IMR-90 (cell line): ENCODE measurements at regions not wholly inside any gene's neighbourhood (a gene's known extent, or its start where the extent isn't known, plus 50 kb on each side); places are given as distances from the start of the nearest gene placed in this dataset.

Experiments
- ATAC-seq: fragments of 200-7000 bp; cut with Tn5 transposase; 2 replicates; pipeline ENCODE4 v1.9.1; 2020; ENCODE audit warnings: low read depth, mild to moderate bottlenecking, moderate library complexity
- BruUV-seq: library from RNA; stranded (reverse); fragments of 400-500 nt; replicated peaks from 2 replicates; lab custom pipeline; 2021; lab: Mats Ljungman, UMichigan
- CTCF ChIA-PET: fragments of 300-600 bp; formaldehyde crosslinking; extraction: SDS; loops from one replicate; lab custom pipeline; 2021; ENCODE audit warnings: antibody characterized with exemption; lab: Yijun Ruan, JAX
- POLR2A ChIA-PET: fragments of 300-600 bp; sonication (Branson Sonifier 250); formaldehyde crosslinking; loops from one replicate; lab custom pipeline; 2022; ENCODE audit warnings: antibody characterized with exemption; ENCODE audit not compliant: unreplicated experiment; lab: Charles Lee
- DNase-seq: peaks from one replicate; pipeline ENCODE4 v3.0.0; 2013
- H2AFZ ChIP-seq: replicated peaks from 2 replicates; pipeline ENCODE3; 2013; ENCODE audit warnings: low read length, mild to moderate bottlenecking; ENCODE audit not compliant: poor library complexity
- H2AK5ac ChIP-seq: 2 replicates; pipeline ENCODE4 v1.6.1; 2013; ENCODE audit warnings: low read depth, low read length, inconsistent platforms
- H2AK9ac ChIP-seq: replicated peaks from 2 replicates; pipeline ENCODE3; 2013; ENCODE audit warnings: mild to moderate bottlenecking, low read depth, low read length, moderate library complexity; ENCODE audit not compliant: poor library complexity
- H2BK120ac ChIP-seq: 2 replicates; pipeline ENCODE4 v1.6.1; 2013; ENCODE audit warnings: low read depth, low read length, inconsistent platforms
- H2BK15ac ChIP-seq: 3 replicates; pipeline ENCODE4 v1.6.1; 2013; ENCODE audit warnings: low read depth, low read length, inconsistent platforms
- H2BK20ac ChIP-seq: 2 replicates; pipeline ENCODE4 v1.6.1; 2013; ENCODE audit warnings: low read depth, mild to moderate bottlenecking, inconsistent platforms, low read length, moderate library complexity
- H2BK5ac ChIP-seq: 2 replicates; pipeline ENCODE4 v1.6.1; 2013; ENCODE audit warnings: mild to moderate bottlenecking, low read depth, low read length, inconsistent platforms; ENCODE audit not compliant: poor library complexity, severe bottlenecking
- H3K14ac ChIP-seq: replicated peaks from 2 replicates; pipeline ENCODE4 v1.6.1; 2013; ENCODE audit warnings: low read depth, low read length, inconsistent platforms
- H3K18ac ChIP-seq: 2 replicates; pipeline ENCODE4 v1.6.1; 2013; ENCODE audit warnings: low read depth, low read length, control low read depth
- H3K23ac ChIP-seq: 2 replicates; pipeline ENCODE4 v1.6.1; 2013; ENCODE audit warnings: low read depth, low read length, inconsistent platforms
- H3K27ac ChIP-seq: 2 replicates; pipeline ENCODE4 v1.5.1; 2013; ENCODE audit warnings: mild to moderate bottlenecking, control low read depth, low read length; ENCODE audit not compliant: insufficient read depth
- H3K27me3 ChIP-seq: 2 replicates; pipeline ENCODE4 v1.6.1; 2013; ENCODE audit warnings: low read length; ENCODE audit not compliant: control insufficient read depth, insufficient read depth
- H3K36me3 ChIP-seq: 2 replicates; pipeline ENCODE4 v1.6.1; 2013; ENCODE audit warnings: low read length, mixed read lengths; ENCODE audit not compliant: control insufficient read depth, insufficient read depth
- H3K4ac ChIP-seq: 2 replicates; pipeline ENCODE4 v1.6.1; 2013; ENCODE audit warnings: low read depth, low read length, inconsistent platforms
- H3K4me1 ChIP-seq: 2 replicates; pipeline ENCODE4 v1.6.1; 2013; ENCODE audit warnings: low read length, mixed read lengths; ENCODE audit not compliant: control insufficient read depth, insufficient read depth
- H3K4me2 ChIP-seq: 2 replicates; pipeline ENCODE4 v1.6.1; 2013; ENCODE audit warnings: low read depth, mild to moderate bottlenecking, control low read depth, low read length, moderate library complexity
- H3K4me3 ChIP-seq: 2 replicates; pipeline ENCODE4 v1.5.1; 2013; ENCODE audit warnings: low read depth, mild to moderate bottlenecking, control low read depth, low read length, moderate library complexity; ENCODE audit not compliant: insufficient read depth
- H3K56ac ChIP-seq: 2 replicates; pipeline ENCODE4 v1.6.1; 2013; ENCODE audit warnings: low read length, inconsistent platforms; ENCODE audit not compliant: insufficient read depth; ENCODE audit errors: extremely low read depth
- H3K79me1 ChIP-seq, 2 experiments: 2 replicates each; pipeline ENCODE4 v1.6.1; 2013; ENCODE audit warnings: low read length in 2 of 2, inconsistent platforms in 1 of 2, low read depth in 1 of 2
- H3K9ac ChIP-seq: 2 replicates; pipeline ENCODE4 v1.6.1; 2013; ENCODE audit warnings: low read depth, low read length, control low read depth
- H3K9me1 ChIP-seq: 2 replicates; pipeline ENCODE4 v1.6.1; 2013; ENCODE audit warnings: low read length, inconsistent platforms; ENCODE audit not compliant: insufficient read depth
- H3K9me3 ChIP-seq: 2 replicates; pipeline ENCODE4 v1.6.1; 2013; ENCODE audit warnings: low read length; ENCODE audit not compliant: control insufficient read depth, insufficient read depth
- H4K20me1 ChIP-seq: 2 replicates; pipeline ENCODE4 v1.6.1; 2013; ENCODE audit warnings: low read length, inconsistent platforms; ENCODE audit not compliant: insufficient read depth
- H4K5ac ChIP-seq: 2 replicates; pipeline ENCODE4 v1.6.1; 2013; ENCODE audit warnings: mild to moderate bottlenecking, low read depth, low read length, control low read depth
- H4K8ac ChIP-seq, 2 experiments: 2 replicates each; pipeline ENCODE4 v1.6.1; 2013; ENCODE audit warnings: low read depth in 2 of 2, low read length in 2 of 2, control low read depth in 1 of 2, inconsistent platforms in 1 of 2
- H4K91ac ChIP-seq: 2 replicates; pipeline ENCODE4 v1.6.1; 2013; ENCODE audit warnings: low read depth, low read length, inconsistent platforms; ENCODE audit not compliant: insufficient read depth
- BHLHE40 ChIP-seq: fragments of 150-350 bp; IDR thresholded peaks from 2 replicates; pipeline ENCODE4 v1.6.1; 2016; ENCODE audit warnings: mild to moderate bottlenecking, low read depth, low read length
- CEBPB ChIP-seq: IDR thresholded peaks from 2 replicates; pipeline ENCODE4 v1.6.1; 2012; ENCODE audit warnings: low read depth, low read length, improper control_type of control experiment
- CTCF ChIP-seq: conservative IDR thresholded peaks from 2 replicates; pipeline ENCODE4 v1.5.1; 2012; ENCODE audit warnings: mild to moderate bottlenecking, low read depth, low read length, improper control_type of control experiment
- FOS ChIP-seq: fragments of 150-350 bp; IDR thresholded peaks from 2 replicates; pipeline ENCODE4 v1.6.1; 2016; ENCODE audit warnings: low read depth, low read length
- MAFK ChIP-seq: IDR thresholded peaks from 2 replicates; pipeline ENCODE4 v1.6.1; 2012; ENCODE audit warnings: low read depth, low read length, improper control_type of control experiment
- MAZ ChIP-seq: IDR thresholded peaks from 2 replicates; pipeline ENCODE4 v1.6.1; 2012; ENCODE audit warnings: low read depth, mild to moderate bottlenecking, low read length, improper control_type of control experiment, moderate library complexity, borderline replicate concordance
- MXI1 ChIP-seq: IDR thresholded peaks from 2 replicates; pipeline ENCODE4 v1.6.1; 2012; ENCODE audit warnings: low read depth, mild to moderate bottlenecking, low read length, moderate library complexity, borderline replicate concordance
- NFE2L2 ChIP-seq: fragments of 150-350 bp; IDR thresholded peaks from 2 replicates; pipeline ENCODE4 v1.6.1; 2016; ENCODE audit warnings: low read depth, mild to moderate bottlenecking, low read length
- POLR2A ChIP-seq: IDR thresholded peaks from 2 replicates; pipeline ENCODE4 v1.6.1; 2012; ENCODE audit warnings: mild to moderate bottlenecking, low read depth, low read length
- RAD21 ChIP-seq: IDR thresholded peaks from 2 replicates; pipeline ENCODE4 v1.6.1; 2012; ENCODE audit warnings: low read length, improper control_type of control experiment
- RCOR1 ChIP-seq: IDR thresholded peaks from 2 replicates; pipeline ENCODE4 v1.6.1; 2012; ENCODE audit warnings: mild to moderate bottlenecking, low read length, improper control_type of control experiment; ENCODE audit not compliant: insufficient replicate concordance
- RFX5 ChIP-seq: IDR thresholded peaks from 2 replicates; pipeline ENCODE4 v1.8.0; 2012; ENCODE audit warnings: low read depth, mild to moderate bottlenecking, low read length, moderate library complexity
- SMC3 ChIP-seq: fragments of 150-350 bp; IDR thresholded peaks from 2 replicates; pipeline ENCODE4 v1.6.1; 2016; ENCODE audit warnings: low read depth, mild to moderate bottlenecking, antibody characterized with exemption, low read length, moderate library complexity
- USF2 ChIP-seq: fragments of 150-350 bp; IDR thresholded peaks from 2 replicates; pipeline ENCODE4 v1.6.1; 2017; ENCODE audit warnings: mild to moderate bottlenecking, antibody characterized with exemption, low read length, low read depth
- WGBS, 2 experiments: methylation state at CpG; one replicate each; pipeline versions ENCODE4 v1.1.5 to v1.1.7; 2013; ENCODE audit warnings: missing lambda C conversion rate in 2 of 2; ENCODE audit not compliant: insufficient read length in 1 of 2; ENCODE audit errors: extremely low coverage in 2 of 2; 5-methylcytosine and 5-hydroxymethylcytosine counted together
- dilution Hi-C: fragments of 300-500 bp; cut with HindIII; formaldehyde crosslinking; loops from one replicate; pipeline ENCODE4 v1.14.3; 2018; ENCODE audit warnings: low sequenced_read_pairs; ENCODE audit not compliant: unreplicated experiment
- in situ Hi-C: fragments of 300-500 bp; cut with MboI; formaldehyde crosslinking; loops from 3 replicates; pipeline ENCODE4 v1.14.3; 2019; ENCODE audit warnings: low sequenced_read_pairs, inconsistent platforms, mixed read lengths
- intact Hi-C: fragments of 100-400 bp; cut with micrococcal nuclease; formaldehyde crosslinking; loops from 2 replicates; pipeline ENCODE4 v1.10.0; 2022
- TF ChIP-seq, protein P1 (sequence below): fragments of 150-350 bp; IDR thresholded peaks from 2 replicates; pipeline ENCODE4 v1.6.1; 2016; ENCODE audit warnings: low read depth, mild to moderate bottlenecking, low read length, moderate library complexity, borderline replicate concordance

DNA sequence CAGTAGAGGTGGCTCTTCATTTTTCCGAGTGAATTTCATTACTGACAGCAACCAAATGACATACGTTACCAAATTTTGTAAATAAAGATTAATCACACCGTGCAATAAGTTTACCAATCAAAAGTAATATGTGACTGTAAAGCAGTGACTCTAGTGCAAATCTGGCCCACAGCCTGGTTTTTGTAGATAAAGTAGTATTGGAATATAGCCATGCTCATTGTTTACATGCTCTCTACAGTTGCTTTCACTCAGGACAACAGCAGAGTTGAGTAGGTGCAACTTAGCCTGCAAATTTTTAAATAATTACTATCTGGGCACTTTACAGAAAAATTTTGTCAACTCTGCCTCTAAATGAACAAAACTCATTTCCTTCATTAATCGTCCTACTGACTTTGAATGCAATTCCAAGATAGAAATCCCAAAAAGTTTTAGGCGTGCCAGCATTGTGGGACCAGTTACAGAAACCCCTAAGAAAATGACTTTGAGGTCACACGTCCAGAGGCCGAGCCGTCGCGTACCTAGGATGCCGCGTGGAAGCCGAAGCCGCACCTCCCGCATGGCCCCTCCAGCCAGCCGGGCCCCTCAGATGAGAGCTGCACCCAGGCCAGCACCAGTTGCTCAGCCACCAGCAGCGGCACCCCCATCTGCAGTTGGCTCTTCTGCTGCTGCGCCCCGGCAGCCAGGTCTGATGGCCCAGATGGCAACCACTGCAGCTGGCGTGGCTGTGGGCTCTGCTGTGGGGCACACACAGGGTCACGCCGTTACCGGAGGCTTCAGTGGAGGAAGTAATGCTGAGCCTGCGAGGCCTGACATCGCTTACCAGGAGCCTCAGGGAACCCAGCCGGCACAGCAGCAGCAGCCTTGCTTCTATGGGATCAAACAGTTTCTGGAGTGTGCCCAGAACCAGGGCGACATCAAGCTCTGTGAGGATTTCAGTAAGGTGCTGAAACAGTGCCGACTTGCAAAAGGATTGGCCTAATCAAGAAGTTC lies 180.7 kb upstream of the TLE4 start:
- H4K5ac ChIP-seq, result no peak overlapping the region
- no peaks in the 10 kb centered on the region for H4K20me1 ChIP-seq
- no peak overlapping the region for H3K4me2 ChIP-seq
- H2AK5ac ChIP-seq, result no peak overlapping the region
- intact Hi-C loops, result no loop called here
- DNase-seq, result no peak
- WGBS, 2 experiments, result 65% methylated on average over 7 of the region's 28 CpGs; no CpG with 5 or more reads in 1 of the 2 experiments
- in situ Hi-C loops, result no loop called here
- H3K4ac ChIP-seq, result no peak overlapping the region
- no peaks in the 10 kb centered on the region for H3K4me1 ChIP-seq
- H3K18ac ChIP-seq, result no peak overlapping the region
- no peak overlapping the region for H3K14ac ChIP-seq
- H4K91ac ChIP-seq, result no peak overlapping the region
- POLR2A ChIA-PET, result no interaction called here
- no peak overlapping the region for H2BK20ac ChIP-seq
- dilution Hi-C loops, result no loop called here
- H3K79me1 ChIP-seq, result no peaks in the 10 kb centered on the region
- H2BK120ac ChIP-seq, result no peak overlapping the region
- H3K9ac ChIP-seq, result no peak overlapping the region
- H3K4me3 ChIP-seq, result no peak overlapping the region
- no peaks in the 10 kb centered on the region for H3K9me3 ChIP-seq
- H2AK9ac ChIP-seq, result no peak overlapping the region
- no peak overlapping the region for H4K8ac ChIP-seq
- no peak overlapping the region for H3K23ac ChIP-seq
- CTCF ChIA-PET, result no interaction called here
- no peak overlapping the region for H2AFZ ChIP-seq
- H3K36me3 ChIP-seq, result no peaks in the 10 kb centered on the region
- ATAC-seq, result no peak
- no TSS peak for BruUV-seq
- H3K27me3 ChIP-seq, result no peaks in the 10 kb centered on the region
- no peak overlapping the region for H3K27ac ChIP-seq
- no peak overlapping the region for H3K56ac ChIP-seq
- no peak overlapping the region for H2BK5ac ChIP-seq
- H2BK15ac ChIP-seq, result no peak overlapping the region
- no peaks in the 10 kb centered on the region for H3K9me1 ChIP-seq
- TF ChIP-seq FOS (no peak), SMC3 (no peak), MAZ (no peak), POLR2A (no peak), CEBPB (no peak), MXI1 (no peak), MAFK (no peak), RFX5 (no peak), CTCF (no peak), NFE2L2 (no peak), RCOR1 (no peak), USF2 (no peak), BHLHE40 (no peak), RAD21 (no peak)
- TF ChIP-seq, protein P1, sequence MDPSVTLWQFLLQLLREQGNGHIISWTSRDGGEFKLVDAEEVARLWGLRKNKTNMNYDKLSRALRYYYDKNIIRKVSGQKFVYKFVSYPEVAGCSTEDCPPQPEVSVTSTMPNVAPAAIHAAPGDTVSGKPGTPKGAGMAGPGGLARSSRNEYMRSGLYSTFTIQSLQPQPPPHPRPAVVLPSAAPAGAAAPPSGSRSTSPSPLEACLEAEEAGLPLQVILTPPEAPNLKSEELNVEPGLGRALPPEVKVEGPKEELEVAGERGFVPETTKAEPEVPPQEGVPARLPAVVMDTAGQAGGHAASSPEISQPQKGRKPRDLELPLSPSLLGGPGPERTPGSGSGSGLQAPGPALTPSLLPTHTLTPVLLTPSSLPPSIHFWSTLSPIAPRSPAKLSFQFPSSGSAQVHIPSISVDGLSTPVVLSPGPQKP, result no peak
